GM23248 (cell line): ENCODE measurements at regions not wholly inside any gene's neighbourhood (a gene's known extent, or its start where the extent isn't known, plus 50 kb on each side); places are given as distances from the start of the nearest gene placed in this dataset.

Experiments
- DNase-seq: peaks from one replicate; pipeline ENCODE4 v3.0.0-alpha.2; 2015
- H2AFZ ChIP-seq: fragments of 200-600 bp; sonication (generic); 2 replicates; pipeline ENCODE4 v1.6.1; 2016; ENCODE audit warnings: antibody characterized with exemption
- H3F3A ChIP-seq: fragments of 200-600 bp; sonication (generic); 2 replicates; pipeline ENCODE4 v1.6.1; 2016; ENCODE audit warnings: mild to moderate bottlenecking, antibody characterized with exemption, mixed run types; ENCODE audit not compliant: insufficient read depth
- H3K27ac ChIP-seq: fragments of 200-600 bp; sonication (generic); 2 replicates; pipeline ENCODE4 v1.5.1; 2016; ENCODE audit warnings: mild to moderate bottlenecking
- H3K27me3 ChIP-seq: fragments of 200-600 bp; sonication (generic); replicated peaks from 2 replicates; pipeline ENCODE4 v1.6.1; 2016; ENCODE audit warnings: mild to moderate bottlenecking; ENCODE audit not compliant: insufficient read depth
- H3K36me3 ChIP-seq: fragments of 200-600 bp; sonication (generic); 2 replicates; pipeline ENCODE4 v1.6.1; 2016; ENCODE audit warnings: low read depth, mild to moderate bottlenecking
- H3K4me1 ChIP-seq: fragments of 200-600 bp; sonication (generic); 2 replicates; pipeline ENCODE4 v1.6.1; 2016; ENCODE audit warnings: mild to moderate bottlenecking; ENCODE audit not compliant: insufficient read depth
- H3K4me2 ChIP-seq: fragments of 200-600 bp; sonication (generic); one replicate; pipeline ENCODE4 v1.6.1; 2016; ENCODE audit warnings: mild to moderate bottlenecking; ENCODE audit not compliant: unreplicated experiment
- H3K4me3 ChIP-seq: fragments of 200-600 bp; sonication (generic); 2 replicates; pipeline ENCODE4 v1.5.1; 2016; ENCODE audit warnings: mild to moderate bottlenecking
- H3K79me2 ChIP-seq: fragments of 200-600 bp; sonication (generic); 2 replicates; pipeline ENCODE4 v1.6.1; 2016; ENCODE audit warnings: mild to moderate bottlenecking; ENCODE audit not compliant: insufficient read depth
- H3K9ac ChIP-seq: fragments of 200-600 bp; sonication (generic); 2 replicates; pipeline ENCODE4 v1.6.1; 2016; ENCODE audit warnings: mild to moderate bottlenecking
- H3K9me2 ChIP-seq: fragments of 200-600 bp; sonication (generic); 2 replicates; pipeline ENCODE4 v1.6.1; 2016; ENCODE audit warnings: mixed run types, mild to moderate bottlenecking, moderate library complexity; ENCODE audit not compliant: insufficient read depth
- H3K9me3 ChIP-seq: fragments of 200-600 bp; sonication (generic); one replicate; pipeline ENCODE4 v1.6.1; 2017; ENCODE audit warnings: low read depth
- H4K20me1 ChIP-seq: fragments of 200-600 bp; sonication (generic); 2 replicates; pipeline ENCODE4 v1.6.0; 2016; ENCODE audit not compliant: insufficient read depth
- EZH2 ChIP-seq: fragments of 200-600 bp; sonication (generic); IDR thresholded peaks from 2 replicates; pipeline ENCODE4 v1.6.1; 2018; ENCODE audit warnings: antibody characterized with exemption, mild to moderate bottlenecking; ENCODE audit not compliant: insufficient read depth, poor library complexity, severe bottlenecking
- EZH2phosphoT487 ChIP-seq: fragments of 200-600 bp; sonication (generic); IDR thresholded peaks from 2 replicates; pipeline ENCODE4 v1.6.1; 2018; ENCODE audit warnings: antibody characterized with exemption, moderate library complexity, mild to moderate bottlenecking, low read depth; ENCODE audit not compliant: insufficient read depth
- WGBS, 2 experiments: methylation state at CpG; one replicate each; pipeline ENCODE4 v1.1.6; 2015 to 2017; ENCODE audit warnings: low lambda C conversion rate in 2 of 2, low coverage in 1 of 2; ENCODE audit errors: missing lambda C conversion rate in 2 of 2; 5-methylcytosine and 5-hydroxymethylcytosine counted together
- in situ Hi-C: fragments of 300-500 bp; cut with MboI; formaldehyde crosslinking; loops from 2 replicates; pipeline ENCODE4 v1.15.0; 2020

DNA sequence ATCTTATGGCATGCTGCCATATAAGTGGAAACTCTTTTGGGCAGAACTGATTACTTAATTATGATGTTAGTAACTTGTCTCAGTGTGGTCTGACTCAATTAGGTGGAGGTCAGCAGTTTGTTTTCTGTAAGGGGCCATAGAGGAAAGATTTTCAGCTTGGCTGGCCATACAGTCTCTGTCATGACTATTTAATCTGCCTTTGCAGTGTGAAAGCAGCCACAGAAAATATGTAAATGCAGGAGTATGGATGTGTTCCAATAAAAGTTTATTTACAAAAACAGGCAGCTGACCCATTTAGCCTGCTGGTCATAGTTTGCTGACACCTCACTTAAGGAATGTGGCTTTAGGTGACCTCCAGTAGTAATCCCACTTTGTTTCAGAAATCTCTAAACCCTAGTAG is 700.7 kb downstream of the EPM2A start:
- no peak for DNase-seq
- no peaks in the 10 kb centered on the region for H3F3A ChIP-seq
- no peak overlapping the region for H2AFZ ChIP-seq
- TF ChIP-seq EZH2phosphoT487 (no peak), EZH2 (no peak)
- H3K79me2 ChIP-seq, result no peaks in the 10 kb centered on the region
- no peak overlapping the region for H3K4me3 ChIP-seq
- H3K4me2 ChIP-seq, result no peak overlapping the region
- no peaks in the 10 kb centered on the region; the same call in 1 of the 2 replicates for H3K9me2 ChIP-seq
- H3K27me3 ChIP-seq, result no peaks in the 10 kb centered on the region
- no peaks in the 10 kb centered on the region for H3K36me3 ChIP-seq
- H3K9me3 ChIP-seq, result no peaks in the 10 kb centered on the region
- no peak overlapping the region for H3K9ac ChIP-seq
- H4K20me1 ChIP-seq, result no peaks in the 10 kb centered on the region
- H3K27ac ChIP-seq, result no peak overlapping the region
- in situ Hi-C loops, result no loop called here
- H3K4me1 ChIP-seq, result peaks cover 13% of the 10 kb centered on the region

DNA sequence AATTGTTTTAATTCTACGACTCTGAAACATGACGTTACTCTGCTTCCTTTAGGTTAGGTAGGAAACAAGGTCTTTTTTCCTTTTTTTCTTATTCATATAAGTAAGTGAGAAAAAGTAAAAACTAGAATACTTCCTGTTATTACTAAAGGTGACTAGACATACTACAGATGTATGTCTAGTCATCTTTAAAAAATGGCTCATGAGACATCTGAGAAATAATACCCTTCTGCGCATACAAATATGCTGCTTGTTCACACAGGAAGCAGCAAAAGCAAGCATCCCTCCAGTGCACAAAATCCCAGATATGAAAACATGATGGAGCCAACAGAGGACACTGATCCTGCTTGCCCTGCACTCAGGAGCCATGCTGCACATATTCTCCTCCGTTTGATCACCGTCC is 699.1 kb downstream of the EPM2A start:
- Histone ChIP-seq H3K4me1 (peaks cover 5% of the 10 kb centered on the region), H4K20me1 (no peaks in the 10 kb centered on the region), H3K9me3 (no peaks in the 10 kb centered on the region), H3K9ac (no peak overlapping the region), H3K4me2 (no peak overlapping the region), H3K36me3 (no peaks in the 10 kb centered on the region), H3K27me3 (no peaks in the 10 kb centered on the region), H2AFZ (no peak overlapping the region), H3K4me3 (no peak overlapping the region), H3F3A (no peaks in the 10 kb centered on the region), H3K79me2 (no peaks in the 10 kb centered on the region), H3K27ac (no peak overlapping the region), H3K9me2 (no peaks in the 10 kb centered on the region; the same call in 1 of the 2 replicates)
- WGBS, 2 experiments, result 75 to 81% methylated on average over 5 of the region's 5 CpGs
- in situ Hi-C loops, result no loop called here
- TF ChIP-seq EZH2, result no peak
- no peak for TF ChIP-seq EZH2phosphoT487
- no peak for DNase-seq

GRCh38 chr6:145036848-145037567 is 698.3 kb downstream of the EPM2A start:
- no peak overlapping the region for H3K9ac ChIP-seq
- no peaks in the 10 kb centered on the region for H3F3A ChIP-seq
- H3K79me2 ChIP-seq, result no peaks in the 10 kb centered on the region
- no peaks in the 10 kb centered on the region; the same call in 1 of the 2 replicates for H3K9me2 ChIP-seq
- TF ChIP-seq EZH2, result no peak
- TF ChIP-seq EZH2phosphoT487, result no peak
- peak; percentile 31 for DNase-seq
- H3K9me3 ChIP-seq, result no peaks in the 10 kb centered on the region
- H3K4me2 ChIP-seq, result no peak overlapping the region
- H3K4me1 ChIP-seq, result peaks cover 4% of the 10 kb centered on the region; the same call in 1 of the 2 replicates
- WGBS, 2 experiments, result 72 to 76% methylated on average over 3 of the region's 3 CpGs
- H2AFZ ChIP-seq, result no peak overlapping the region
- no peaks in the 10 kb centered on the region for H3K27me3 ChIP-seq
- H4K20me1 ChIP-seq, result no peaks in the 10 kb centered on the region
- H3K4me3 ChIP-seq, result no peak overlapping the region
- H3K27ac ChIP-seq, result no peak overlapping the region
- no peaks in the 10 kb centered on the region for H3K36me3 ChIP-seq
- in situ Hi-C loops, result no loop called here

DNA sequence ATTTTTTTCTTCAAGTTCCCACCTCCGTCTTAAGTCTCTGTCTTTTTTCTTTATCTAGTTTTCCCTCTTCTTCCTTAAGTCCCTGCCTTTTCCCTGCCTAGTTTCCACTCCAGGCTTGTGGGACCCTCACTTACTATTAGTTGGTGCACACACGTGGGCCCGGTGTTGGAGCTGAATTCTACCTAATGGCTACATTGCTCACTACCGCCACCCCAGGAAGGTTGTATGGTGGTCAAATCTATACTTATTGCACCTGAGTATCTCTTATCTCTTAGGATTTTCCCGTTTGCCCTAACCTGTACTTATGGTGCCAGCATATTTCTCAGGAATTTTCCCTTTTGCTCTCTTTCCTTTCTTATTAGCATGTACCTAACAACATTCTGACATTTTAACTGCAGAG is 692.8 kb downstream of the EPM2A start:
- no peak for DNase-seq
- Histone ChIP-seq H3K27me3 (no peaks in the 10 kb centered on the region), H3K4me2 (no peak overlapping the region), H3K9me2 (no peaks in the 10 kb centered on the region), H3K79me2 (no peaks in the 10 kb centered on the region), H3K9me3 (no peaks in the 10 kb centered on the region), H3K36me3 (no peaks in the 10 kb centered on the region), H3K4me3 (no peak overlapping the region), H3K4me1 (peaks cover 17% of the 10 kb centered on the region), H3K9ac (no peak overlapping the region), H3K27ac (no peak overlapping the region), H4K20me1 (no peaks in the 10 kb centered on the region), H3F3A (peaks cover 17% of the 10 kb centered on the region), H2AFZ (no peak overlapping the region)
- in situ Hi-C loops, result no loop called here
- 80 to 88% methylated on average over 5 of the region's 5 CpGs for WGBS, 2 experiments
- TF ChIP-seq EZH2 (no peak), EZH2phosphoT487 (no peak)
